IMR-90 (cell line): ENCODE measurements at regions not wholly inside any gene's neighbourhood (a gene's known extent, or its start where the extent isn't known, plus 50 kb on each side); places are given as distances from the start of the nearest gene placed in this dataset.

Experiments
- CEBPB ChIP-seq: IDR thresholded peaks from 2 replicates; pipeline ENCODE4 v1.6.1; 2012; ENCODE audit warnings: low read depth, low read length, improper control_type of control experiment
- CHD1 ChIP-seq: IDR thresholded peaks from 2 replicates; pipeline ENCODE4 v1.6.1; 2012; ENCODE audit warnings: low read depth, low read length, improper control_type of control experiment
- FOS ChIP-seq: fragments of 150-350 bp; IDR thresholded peaks from 2 replicates; pipeline ENCODE4 v1.6.1; 2016; ENCODE audit warnings: low read depth, low read length
- MAZ ChIP-seq: IDR thresholded peaks from 2 replicates; pipeline ENCODE4 v1.6.1; 2012; ENCODE audit warnings: low read depth, mild to moderate bottlenecking, low read length, improper control_type of control experiment, moderate library complexity, borderline replicate concordance
- MXI1 ChIP-seq: IDR thresholded peaks from 2 replicates; pipeline ENCODE4 v1.6.1; 2012; ENCODE audit warnings: low read depth, mild to moderate bottlenecking, low read length, moderate library complexity, borderline replicate concordance
- NFE2L2 ChIP-seq: fragments of 150-350 bp; IDR thresholded peaks from 2 replicates; pipeline ENCODE4 v1.6.1; 2016; ENCODE audit warnings: low read depth, mild to moderate bottlenecking, low read length
- POLR2A ChIP-seq: IDR thresholded peaks from 2 replicates; pipeline ENCODE4 v1.6.1; 2012; ENCODE audit warnings: mild to moderate bottlenecking, low read depth, low read length
- RAD21 ChIP-seq: IDR thresholded peaks from 2 replicates; pipeline ENCODE4 v1.6.1; 2012; ENCODE audit warnings: low read length, improper control_type of control experiment
- RCOR1 ChIP-seq: IDR thresholded peaks from 2 replicates; pipeline ENCODE4 v1.6.1; 2012; ENCODE audit warnings: mild to moderate bottlenecking, low read length, improper control_type of control experiment; ENCODE audit not compliant: insufficient replicate concordance
- RFX5 ChIP-seq: IDR thresholded peaks from 2 replicates; pipeline ENCODE4 v1.8.0; 2012; ENCODE audit warnings: low read depth, mild to moderate bottlenecking, low read length, moderate library complexity
- SMC3 ChIP-seq: fragments of 150-350 bp; IDR thresholded peaks from 2 replicates; pipeline ENCODE4 v1.6.1; 2016; ENCODE audit warnings: low read depth, mild to moderate bottlenecking, antibody characterized with exemption, low read length, moderate library complexity
- TF ChIP-seq, protein P1 (sequence below): fragments of 150-350 bp; IDR thresholded peaks from 2 replicates; pipeline ENCODE4 v1.6.1; 2016; ENCODE audit warnings: low read depth, mild to moderate bottlenecking, low read length, moderate library complexity, borderline replicate concordance
- TF ChIP-seq, protein P2 (sequence below): fragments of 150-350 bp; IDR thresholded peaks from 2 replicates; pipeline ENCODE4 v1.6.1; 2017; ENCODE audit warnings: mild to moderate bottlenecking, antibody characterized with exemption, low read length, low read depth
- TF ChIP-seq, protein P3 (sequence below): conservative IDR thresholded peaks from 2 replicates; pipeline ENCODE4 v1.5.1; 2012; ENCODE audit warnings: mild to moderate bottlenecking, low read depth, low read length, improper control_type of control experiment

DNA sequence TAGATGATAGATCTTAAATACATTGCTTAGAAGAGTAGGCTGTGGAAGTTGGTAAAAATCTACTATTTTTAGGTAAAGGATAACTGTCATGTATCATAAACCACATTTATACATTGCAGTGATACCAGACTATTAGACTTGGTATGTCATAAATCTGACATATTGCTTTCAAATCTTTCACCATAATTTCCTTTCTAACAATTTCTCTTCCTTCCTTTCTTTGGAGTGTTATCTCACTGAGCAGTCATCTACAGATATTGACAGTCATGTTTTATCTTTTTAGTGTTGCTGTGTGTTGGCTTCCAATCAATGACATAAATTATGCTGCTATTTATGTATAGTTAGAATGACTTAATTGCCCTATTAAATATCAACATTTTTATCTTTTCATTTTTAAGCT lies 588.7 kb downstream of the TUSC7 start:
- TF ChIP-seq, protein P1, sequence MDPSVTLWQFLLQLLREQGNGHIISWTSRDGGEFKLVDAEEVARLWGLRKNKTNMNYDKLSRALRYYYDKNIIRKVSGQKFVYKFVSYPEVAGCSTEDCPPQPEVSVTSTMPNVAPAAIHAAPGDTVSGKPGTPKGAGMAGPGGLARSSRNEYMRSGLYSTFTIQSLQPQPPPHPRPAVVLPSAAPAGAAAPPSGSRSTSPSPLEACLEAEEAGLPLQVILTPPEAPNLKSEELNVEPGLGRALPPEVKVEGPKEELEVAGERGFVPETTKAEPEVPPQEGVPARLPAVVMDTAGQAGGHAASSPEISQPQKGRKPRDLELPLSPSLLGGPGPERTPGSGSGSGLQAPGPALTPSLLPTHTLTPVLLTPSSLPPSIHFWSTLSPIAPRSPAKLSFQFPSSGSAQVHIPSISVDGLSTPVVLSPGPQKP: no peak
- TF ChIP-seq, protein P2, sequence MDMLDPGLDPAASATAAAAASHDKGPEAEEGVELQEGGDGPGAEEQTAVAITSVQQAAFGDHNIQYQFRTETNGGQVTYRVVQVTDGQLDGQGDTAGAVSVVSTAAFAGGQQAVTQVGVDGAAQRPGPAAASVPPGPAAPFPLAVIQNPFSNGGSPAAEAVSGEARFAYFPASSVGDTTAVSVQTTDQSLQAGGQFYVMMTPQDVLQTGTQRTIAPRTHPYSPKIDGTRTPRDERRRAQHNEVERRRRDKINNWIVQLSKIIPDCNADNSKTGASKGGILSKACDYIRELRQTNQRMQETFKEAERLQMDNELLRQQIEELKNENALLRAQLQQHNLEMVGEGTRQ: no peak
- TF ChIP-seq POLR2A (no peak), CHD1 (no peak), RAD21 (no peak), MXI1 (no peak), FOS (no peak), CEBPB (no peak), SMC3 (no peak), RFX5 (no peak), NFE2L2 (no peak), RCOR1 (no peak), MAZ (no peak)
- TF ChIP-seq, protein P3, sequence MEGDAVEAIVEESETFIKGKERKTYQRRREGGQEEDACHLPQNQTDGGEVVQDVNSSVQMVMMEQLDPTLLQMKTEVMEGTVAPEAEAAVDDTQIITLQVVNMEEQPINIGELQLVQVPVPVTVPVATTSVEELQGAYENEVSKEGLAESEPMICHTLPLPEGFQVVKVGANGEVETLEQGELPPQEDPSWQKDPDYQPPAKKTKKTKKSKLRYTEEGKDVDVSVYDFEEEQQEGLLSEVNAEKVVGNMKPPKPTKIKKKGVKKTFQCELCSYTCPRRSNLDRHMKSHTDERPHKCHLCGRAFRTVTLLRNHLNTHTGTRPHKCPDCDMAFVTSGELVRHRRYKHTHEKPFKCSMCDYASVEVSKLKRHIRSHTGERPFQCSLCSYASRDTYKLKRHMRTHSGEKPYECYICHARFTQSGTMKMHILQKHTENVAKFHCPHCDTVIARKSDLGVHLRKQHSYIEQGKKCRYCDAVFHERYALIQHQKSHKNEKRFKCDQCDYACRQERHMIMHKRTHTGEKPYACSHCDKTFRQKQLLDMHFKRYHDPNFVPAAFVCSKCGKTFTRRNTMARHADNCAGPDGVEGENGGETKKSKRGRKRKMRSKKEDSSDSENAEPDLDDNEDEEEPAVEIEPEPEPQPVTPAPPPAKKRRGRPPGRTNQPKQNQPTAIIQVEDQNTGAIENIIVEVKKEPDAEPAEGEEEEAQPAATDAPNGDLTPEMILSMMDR: no peak
